Hepatocyte (in vitro differentiated cells): ENCODE measurements at regions not wholly inside any gene's neighbourhood (a gene's known extent, or its start where the extent isn't known, plus 50 kb on each side); places are given as distances from the start of the nearest gene placed in this dataset.

Experiments
- EZH2 ChIP-seq: fragments of 200-600 bp; sonication (generic); IDR thresholded peaks from 2 replicates; pipeline ENCODE4 v1.6.1; 2016; ENCODE audit warnings: antibody characterized with exemption, mild to moderate bottlenecking, borderline replicate concordance
- TF ChIP-seq, protein P1 (sequence below): fragments of 200-600 bp; sonication (generic); IDR thresholded peaks from 2 replicates; pipeline ENCODE4 v1.5.1; 2016; ENCODE audit warnings: antibody characterized with exemption, mild to moderate bottlenecking; ENCODE audit not compliant: poor library complexity

DNA sequence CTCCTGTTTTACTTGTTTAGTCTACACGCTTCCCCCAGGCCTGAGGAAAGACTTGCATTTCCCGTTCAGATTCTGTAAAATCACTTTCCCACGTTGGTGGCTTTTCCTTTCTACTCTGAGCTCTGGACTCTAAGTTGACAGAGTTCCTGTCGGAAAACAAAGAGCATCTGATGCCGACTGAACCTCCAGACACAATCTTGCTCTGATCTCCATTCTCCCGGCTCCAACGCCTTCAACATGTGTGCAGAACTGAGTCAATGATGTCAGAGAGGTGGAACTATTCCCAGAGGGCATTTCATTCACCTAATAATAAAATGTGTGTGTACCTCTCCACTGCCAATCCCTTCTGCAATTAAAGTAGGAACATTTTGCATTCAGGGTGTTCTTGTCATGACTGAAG, 147.7 kb downstream of the MIS18A start:
- TF ChIP-seq, protein P1, sequence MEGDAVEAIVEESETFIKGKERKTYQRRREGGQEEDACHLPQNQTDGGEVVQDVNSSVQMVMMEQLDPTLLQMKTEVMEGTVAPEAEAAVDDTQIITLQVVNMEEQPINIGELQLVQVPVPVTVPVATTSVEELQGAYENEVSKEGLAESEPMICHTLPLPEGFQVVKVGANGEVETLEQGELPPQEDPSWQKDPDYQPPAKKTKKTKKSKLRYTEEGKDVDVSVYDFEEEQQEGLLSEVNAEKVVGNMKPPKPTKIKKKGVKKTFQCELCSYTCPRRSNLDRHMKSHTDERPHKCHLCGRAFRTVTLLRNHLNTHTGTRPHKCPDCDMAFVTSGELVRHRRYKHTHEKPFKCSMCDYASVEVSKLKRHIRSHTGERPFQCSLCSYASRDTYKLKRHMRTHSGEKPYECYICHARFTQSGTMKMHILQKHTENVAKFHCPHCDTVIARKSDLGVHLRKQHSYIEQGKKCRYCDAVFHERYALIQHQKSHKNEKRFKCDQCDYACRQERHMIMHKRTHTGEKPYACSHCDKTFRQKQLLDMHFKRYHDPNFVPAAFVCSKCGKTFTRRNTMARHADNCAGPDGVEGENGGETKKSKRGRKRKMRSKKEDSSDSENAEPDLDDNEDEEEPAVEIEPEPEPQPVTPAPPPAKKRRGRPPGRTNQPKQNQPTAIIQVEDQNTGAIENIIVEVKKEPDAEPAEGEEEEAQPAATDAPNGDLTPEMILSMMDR, result no peak
- TF ChIP-seq EZH2, result no peak
